K562 (cell line): ENCODE measurements at regions not wholly inside any gene's neighbourhood (a gene's known extent, or its start where the extent isn't known, plus 50 kb on each side); places are given as distances from the start of the nearest gene placed in this dataset.

ENCODE experiments used
- ATAC-seq: fragments of 200-7000 bp; cut with Tn5 transposase; 3 replicates; pipeline ENCODE4 v1.9.1; 2020; ENCODE audit warnings: moderate library complexity
- BruUV-seq: library from RNA; stranded (reverse); fragments of 400-500 nt; replicated peaks from 2 replicates; lab custom pipeline; 2021; lab: Mats Ljungman, UMichigan
- CTCF ChIA-PET: fragments of 300-600 bp; formaldehyde crosslinking; extraction: SDS; loops from one replicate; lab custom pipeline; 2021; ENCODE audit warnings: low intra/inter-chr PET ratio; lab: Yijun Ruan, JAX
- POLR2A ChIA-PET: fragments of 300-600, 350-650 bp; sonication (Branson Sonifier 250); formaldehyde crosslinking; extraction: SDS; loops from one replicate; lab custom pipeline; 2021; ENCODE audit warnings: antibody characterized with exemption, inconsistent platforms; lab: Yijun Ruan, JAX
- DNase-seq, 4 experiments: peaks; one replicate each; pipeline versions ENCODE4 v3.0.0 to v3.0.0-alpha.2; 2011 to 2018; ENCODE audit warnings: low spot score in 3 of 4, mixed read lengths in 3 of 4; ENCODE audit errors: extremely low read depth in 1 of 4
- FAIRE-seq: peaks from 2 replicates; lab custom pipeline; 2011; peaks lifted over from hg19 to GRCh38; lab: Jason Lieb, UNC
- H2AFZ ChIP-seq: 2 replicates; pipeline ENCODE4 v1.6.0; 2011; ENCODE audit warnings: low read depth, low read length, control low read depth, inconsistent platforms
- H3K27ac ChIP-seq: fragments of 200-600 bp; 3 replicates; pipeline ENCODE4 v1.8.0; 2011; ENCODE audit warnings: low read depth, mild to moderate bottlenecking, control low read depth, inconsistent platforms, low read length, moderate library complexity, mixed read lengths; ENCODE audit errors: extremely low read depth
- H3K27me3 ChIP-seq, 2 experiments: fragments of 300-600 bp in 1 of 2; 2 replicates in 1 of 2; 3 replicates in 1 of 2; pipeline versions ENCODE4 v1.6.0 to v1.8.0; 2011; ENCODE audit warnings: inconsistent platforms in 2 of 2, low read length in 2 of 2, mild to moderate bottlenecking in 1 of 2, mixed read lengths in 1 of 2, moderate library complexity in 1 of 2; ENCODE audit not compliant: control insufficient read depth in 2 of 2, insufficient read depth in 2 of 2
- H3K36me3 ChIP-seq: fragments of 300-600 bp; 3 replicates; pipeline ENCODE4 v1.8.0; 2011; ENCODE audit warnings: mild to moderate bottlenecking, low read length, inconsistent platforms; ENCODE audit not compliant: control insufficient read depth, insufficient read depth
- H3K4me1 ChIP-seq, 2 experiments: fragments of 200-600 bp in 1 of 2; replicated peaks in 1 of 2; 2 replicates in 1 of 2; 3 replicates in 1 of 2; pipeline versions ENCODE4 v1.5.1 to v1.8.0; 2011; ENCODE audit warnings: inconsistent platforms in 2 of 2, low read length in 2 of 2, mild to moderate bottlenecking in 1 of 2, mixed read lengths in 1 of 2, moderate library complexity in 1 of 2; ENCODE audit not compliant: control insufficient read depth in 2 of 2, insufficient read depth in 2 of 2
- H3K4me2 ChIP-seq: 2 replicates; pipeline ENCODE4 v1.6.1; 2011; ENCODE audit warnings: low read length, control low read depth, inconsistent platforms, mixed read lengths; ENCODE audit not compliant: insufficient read depth
- H3K4me3 ChIP-seq: fragments of 200-600 bp; sonication (generic), shearing (Covaris generic); 2 replicates; pipeline ENCODE4 v1.5.1; 2016; ENCODE audit warnings: control low read depth, inconsistent platforms
- H3K79me2 ChIP-seq: fragments of 200-600 bp; 3 replicates; pipeline ENCODE4 v1.8.0; 2011; ENCODE audit warnings: low read length, inconsistent platforms; ENCODE audit not compliant: control insufficient read depth, insufficient read depth
- H3K9ac ChIP-seq, 2 experiments: 2 replicates each; pipeline versions ENCODE4 v1.6.0 to v1.6.1; 2011; ENCODE audit warnings: low read depth in 2 of 2, low read length in 2 of 2, control low read depth in 1 of 2, inconsistent platforms in 1 of 2, mild to moderate bottlenecking in 1 of 2, mixed read lengths in 1 of 2; ENCODE audit not compliant: insufficient read depth in 1 of 2
- H3K9me1 ChIP-seq: one replicate; pipeline ENCODE4 v1.6.0; 2011; ENCODE audit warnings: inconsistent platforms, mild to moderate bottlenecking, low read length, moderate library complexity; ENCODE audit not compliant: control insufficient read depth, insufficient read depth
- H3K9me3 ChIP-seq: replicated peaks from 2 replicates; pipeline ENCODE4 v1.5.1; 2011; ENCODE audit warnings: low read depth, low read length, inconsistent platforms; ENCODE audit not compliant: control insufficient read depth, insufficient read depth
- H4K20me1 ChIP-seq: replicated peaks from 2 replicates; pipeline ENCODE4 v1.6.1; 2011; ENCODE audit warnings: low read length, inconsistent platforms, mixed read lengths; ENCODE audit not compliant: control insufficient read depth, insufficient read depth
- HDAC3 ChIP-seq: fragments of 450-650 bp; IDR thresholded peaks from 2 replicates; pipeline ENCODE4 v1.6.1; 2018; ENCODE audit warnings: borderline replicate concordance, mild to moderate bottlenecking, moderate library complexity; ENCODE audit not compliant: partially characterized antibody
- HNRNPK ChIP-seq: fragments of 200-400 bp; formaldehyde crosslinking; IDR thresholded peaks from one replicate; pipeline ENCODE4 v1.6.1; 2018; ENCODE audit warnings: mild to moderate bottlenecking, low read depth, low read length; ENCODE audit not compliant: poor library complexity, severe bottlenecking
- NBN ChIP-seq: fragments of 450-650 bp; IDR thresholded peaks from 2 replicates; pipeline ENCODE4 v1.6.1; 2016; ENCODE audit warnings: low read depth, mild to moderate bottlenecking
- NR2C1 ChIP-seq, 2 experiments: fragments of 450-650 bp; IDR thresholded peaks; 2 replicates each; pipeline ENCODE4 v1.6.1; 2017; ENCODE audit warnings: mild to moderate bottlenecking in 2 of 2, antibody characterized with exemption in 1 of 2, inconsistent platforms in 1 of 2, missing compliant biosample characterization in 1 of 2, missing genetic modification characterization in 1 of 2
- PRDM10 ChIP-seq: fragments of 450-650 bp; IDR thresholded peaks from 2 replicates; pipeline ENCODE4 v1.6.1; 2018; ENCODE audit not compliant: partially characterized antibody
- RBBP5 ChIP-seq: fragments of 200-600 bp; sonication (generic); IDR thresholded peaks from 2 replicates; pipeline ENCODE4 v1.6.1; 2012; ENCODE audit warnings: borderline replicate concordance, mild to moderate bottlenecking, low read length, control low read depth, inconsistent platforms; ENCODE audit not compliant: insufficient read depth, poor library complexity, severe bottlenecking
- RFX5 ChIP-seq: IDR thresholded peaks from 2 replicates; pipeline ENCODE4 v1.6.1; 2011; ENCODE audit warnings: low read depth, mild to moderate bottlenecking, improper control_type of control experiment, low read length
- SRSF7 ChIP-seq: fragments of 200-400 bp; formaldehyde crosslinking; optimal IDR thresholded peaks from 2 replicates; pipeline ENCODE3; 2017; ENCODE audit warnings: mild to moderate bottlenecking, low read depth, low read length
- USF1 ChIP-seq: sonication (generic); formaldehyde crosslinking; IDR thresholded peaks from 2 replicates; pipeline ENCODE4 v1.9.0; 2022; ENCODE audit warnings: mild to moderate bottlenecking, missing genetic modification reagents
- VEZF1 ChIP-seq: fragments of 200-800 bp; sonication (Bioruptor generic); IDR thresholded peaks from 2 replicates; pipeline ENCODE4 v1.6.1; 2017; ENCODE audit warnings: missing genetic modification characterization, missing compliant biosample characterization
- ZFP36 ChIP-seq: fragments of 150-350 bp; IDR thresholded peaks from 2 replicates; pipeline ENCODE4 v1.6.1; 2018; ENCODE audit warnings: low read length, low read depth; ENCODE audit not compliant: partially characterized antibody
- ZNF197 ChIP-seq: fragments of 200-800 bp; sonication (Bioruptor generic); IDR thresholded peaks from 2 replicates; pipeline ENCODE4 v1.6.1; 2016; ENCODE audit warnings: low read depth, missing genetic modification characterization, missing compliant biosample characterization
- ZNF224 ChIP-seq: sonication (generic); formaldehyde crosslinking; IDR thresholded peaks from 2 replicates; pipeline ENCODE4 v1.8.0; 2022; ENCODE audit warnings: mild to moderate bottlenecking, missing genetic modification reagents
- ZNF24 ChIP-seq: fragments of 450-650 bp; IDR thresholded peaks from 2 replicates; pipeline ENCODE4 v1.6.1; 2016
- ZNF551 ChIP-seq: fragments of 250-450 bp; sonication (Bioruptor Pico); IDR thresholded peaks from 2 replicates; pipeline ENCODE4 v1.5.0; 2021; ENCODE audit warnings: mild to moderate bottlenecking, moderate library complexity
- ZNF695 ChIP-seq: fragments of 450-650 bp; formaldehyde crosslinking; IDR thresholded peaks from 2 replicates; pipeline ENCODE4 v1.4.0; 2020; ENCODE audit warnings: mild to moderate bottlenecking, moderate library complexity
- WGBS: fragments of 100-300 bp; shearing (Covaris generic); methylation state at CpG from one replicate; pipeline ENCODE4 v1.1.6; 2016; ENCODE audit warnings: low coverage, mixed read lengths; ENCODE audit not compliant: insufficient coverage; ENCODE audit errors: missing lambda C conversion rate; 5-methylcytosine and 5-hydroxymethylcytosine counted together
- in situ Hi-C: fragments of 300-500 bp; cut with MboI; formaldehyde crosslinking; loops from 4 replicates; pipeline ENCODE4 v1.15.0; 2018; ENCODE audit warnings: inconsistent platforms, mixed read lengths
- intact Hi-C: fragments of 100-400 bp; cut with micrococcal nuclease; formaldehyde crosslinking; loops from 2 replicates; pipeline ENCODE4 v1.14.2; 2022

GRCh38 chr18:73597832-73598615 is 549.6 kb downstream of the FBXO15 start:
- WGBS, result 0% methylated on average over 7 of the region's 7 CpGs
- FAIRE-seq (no peak), ATAC-seq (no peak), DNase-seq (no peak)
- no peak overlapping the region for H3K9ac ChIP-seq
- no TSS peak for BruUV-seq
- H3K4me2 ChIP-seq, result no peak overlapping the region
- CTCF ChIA-PET, result no interaction called here
- H3K36me3 ChIP-seq, result no peaks in the 10 kb centered on the region
- H3K4me3 ChIP-seq, result no peak overlapping the region
- POLR2A ChIA-PET, result no interaction called here
- TF ChIP-seq USF1 (CRISPR knock-in tag) (no peak), ZNF24 (no peak), HDAC3 (no peak), SRSF7 (no peak), NR2C1 (IDR thresholded peaks at IDR 0.05) (no peak), NR2C1 (tag; IDR thresholded peaks at IDR 0.05) (no peak), RBBP5 (no peak), ZNF224 (no peak), ZFP36 (no peak), ZNF551 (CRISPR knock-in tag) (no peak), RFX5 (no peak), ZNF197 (no peak), HNRNPK (no peak), VEZF1 (CRISPR knock-in tag) (no peak), ZNF695 (CRISPR knock-in tag) (no peak), PRDM10 (no peak), NBN (no peak)
- no peak overlapping the region for H3K27ac ChIP-seq
- H3K4me1 ChIP-seq, result no peaks in the 10 kb centered on the region
- H2AFZ ChIP-seq, result no peak overlapping the region
- no peaks in the 10 kb centered on the region for H3K27me3 ChIP-seq
- H3K9me1 ChIP-seq, result no peaks in the 10 kb centered on the region
- H4K20me1 ChIP-seq, result no peaks in the 10 kb centered on the region
- in situ Hi-C loops (no loop called here), intact Hi-C loops (no loop called here)
- H3K9me3 ChIP-seq, result no peaks in the 10 kb centered on the region
- H3K79me2 ChIP-seq, result no peaks in the 10 kb centered on the region
